HCT116 (cell line): ENCODE measurements at regions not wholly inside any gene's neighbourhood (a gene's known extent, or its start where the extent isn't known, plus 50 kb on each side); places are given as distances from the start of the nearest gene placed in this dataset.

Experiments used
- ATAC-seq: fragments of 200-7000 bp; cut with Tn5 transposase; 2 replicates; pipeline ENCODE4 v1.9.1; 2020; ENCODE audit warnings: mild to moderate bottlenecking, moderate library complexity
- BruUV-seq: library from RNA; stranded (reverse); fragments of 400-500 nt; replicated peaks from 2 replicates; lab custom pipeline; 2021; lab: Mats Ljungman, UMichigan
- CTCF ChIA-PET: fragments of 300-600 bp; sonication (Branson Sonifier 250); formaldehyde crosslinking; loops from one replicate; lab custom pipeline; 2021; ENCODE audit warnings: antibody characterized with exemption; lab: Charles Lee
- POLR2A ChIA-PET: fragments of 300-600, 350-600 bp; sonication (Branson Sonifier 250); formaldehyde crosslinking; loops from one replicate; lab custom pipeline; 2021; ENCODE audit warnings: antibody characterized with exemption; lab: Charles Lee
- RAD21 ChIA-PET, 2 experiments: fragments of 300-600 bp; sonication (Branson Sonifier 250); formaldehyde crosslinking; loops; one replicate each; lab custom pipeline; 2023; ENCODE audit warnings: low total read pairs in 2 of 2; ENCODE audit not compliant: uncharacterized antibody in 2 of 2, unreplicated experiment in 2 of 2, low non-redundant PET in 1 of 2; lab: Charles Lee
- DNase-seq: peaks from one replicate; pipeline ENCODE4 v3.0.0-alpha.2; 2010; ENCODE audit warnings: low read depth, low spot score
- H2AFZ ChIP-seq: fragments of 200-600 bp; shearing (Covaris generic), sonication (generic); 2 replicates; pipeline ENCODE4 v1.6.1; 2017; ENCODE audit warnings: low read depth, mixed run types, mixed read lengths, antibody characterized with exemption, low read length; ENCODE audit not compliant: poor library complexity, severe bottlenecking
- H3K27ac ChIP-seq: 2 replicates; pipeline ENCODE4 v1.5.1; 2012; ENCODE audit warnings: low read depth, low read length
- H3K27me3 ChIP-seq: fragments of 200-600 bp; sonication (generic); 2 replicates; pipeline ENCODE4 v1.6.1; 2016; ENCODE audit warnings: mixed run types, low read length, mixed read lengths; ENCODE audit not compliant: insufficient read depth
- H3K36me3 ChIP-seq, 2 experiments: fragments of 200-500 bp in 1 of 2; fragments of 200-600 bp in 1 of 2; sonication (Bioruptor generic) in 1 of 2; sonication (generic) in 1 of 2; 2 replicates each; pipeline versions ENCODE4 v1.5.1 to v1.6.1; 2014 to 2016; ENCODE audit warnings: low read length in 2 of 2, inconsistent platforms in 1 of 2, mixed read lengths in 1 of 2, mixed run types in 1 of 2; ENCODE audit not compliant: insufficient read depth in 2 of 2, control insufficient read depth in 1 of 2
- H3K4me1 ChIP-seq, 2 experiments: fragments of 200-600 bp in 1 of 2; sonication (generic) in 1 of 2; 2 replicates each; pipeline versions ENCODE4 v1.5.1 to v1.6.1; 2012 to 2017; ENCODE audit warnings: low read length in 2 of 2, inconsistent platforms in 1 of 2, mild to moderate bottlenecking in 1 of 2, mixed read lengths in 1 of 2, mixed run types in 1 of 2, moderate library complexity in 1 of 2; ENCODE audit not compliant: insufficient read depth in 2 of 2, control insufficient read depth in 1 of 2
- H3K4me2 ChIP-seq: fragments of 200-600 bp; sonication (generic); 2 replicates; pipeline ENCODE4 v1.6.1; 2017; ENCODE audit warnings: mixed run types, low read length, mixed read lengths
- H3K4me3 ChIP-seq, 2 experiments: fragments of 200-600 bp in 1 of 2; sonication (generic) in 1 of 2; replicated peaks in 1 of 2; 2 replicates each; pipeline ENCODE4 v1.5.1; 2011 to 2016; ENCODE audit warnings: low read length in 2 of 2, control low read depth in 1 of 2, low read depth in 1 of 2, mild to moderate bottlenecking in 1 of 2, mixed read lengths in 1 of 2, mixed run types in 1 of 2
- H3K79me2 ChIP-seq: fragments of 200-600 bp; sonication (generic); 2 replicates; pipeline ENCODE4 v1.6.1; 2017; ENCODE audit warnings: mild to moderate bottlenecking, mixed run types, low read length, moderate library complexity, mixed read lengths; ENCODE audit not compliant: insufficient read depth
- H3K9ac ChIP-seq: fragments of 200-600 bp; sonication (generic); 2 replicates; pipeline ENCODE4 v1.6.1; 2016; ENCODE audit warnings: low read length, mixed read lengths
- H3K9me2 ChIP-seq: fragments of 200-600 bp; sonication (generic), shearing (Covaris generic); 2 replicates; pipeline ENCODE4 v1.6.1; 2017; ENCODE audit warnings: mixed run types, mild to moderate bottlenecking, moderate library complexity; ENCODE audit not compliant: insufficient read depth
- H3K9me3 ChIP-seq, 2 experiments: fragments of 200-500 bp in 1 of 2; fragments of 200-600 bp in 1 of 2; sonication (Bioruptor generic) in 1 of 2; sonication (generic) in 1 of 2; 2 replicates each; pipeline ENCODE4 v1.6.1; 2014 to 2017; ENCODE audit warnings: low read length in 2 of 2, mixed read lengths in 2 of 2, inconsistent platforms in 1 of 2, low read depth in 1 of 2, mild to moderate bottlenecking in 1 of 2, mixed run types in 1 of 2, moderate library complexity in 1 of 2; ENCODE audit not compliant: control insufficient read depth in 1 of 2, insufficient read depth in 1 of 2
- H4K20me1 ChIP-seq: fragments of 200-600 bp; sonication (generic), shearing (Covaris generic); 2 replicates; pipeline ENCODE4 v1.6.1; 2017; ENCODE audit warnings: mixed run types, mild to moderate bottlenecking, moderate library complexity; ENCODE audit not compliant: insufficient read depth
- CEBPB ChIP-seq: IDR thresholded peaks from 2 replicates; pipeline ENCODE4 v1.6.1; 2012; ENCODE audit warnings: low read depth
- EGR1 ChIP-seq: IDR thresholded peaks from 2 replicates; pipeline ENCODE4 v1.6.1; 2012; ENCODE audit warnings: low read depth
- EZH2 ChIP-seq: fragments of 200-600 bp; sonication (generic); IDR thresholded peaks from 2 replicates; pipeline ENCODE4 v1.6.1; 2017; ENCODE audit warnings: antibody characterized with exemption, mixed run types
- EZH2phosphoT487 ChIP-seq: fragments of 200-600 bp; IDR thresholded peaks from 2 replicates; pipeline ENCODE4 v1.6.1; 2018; ENCODE audit warnings: antibody characterized with exemption, borderline replicate concordance
- FOSL1 ChIP-seq: IDR thresholded peaks from 2 replicates; pipeline ENCODE4 v1.6.1; 2012; ENCODE audit warnings: low read depth
- POLR2A ChIP-seq: IDR thresholded peaks from 2 replicates; pipeline ENCODE4 v1.7.0; 2011; ENCODE audit warnings: borderline replicate concordance; ENCODE audit not compliant: insufficient read depth, insufficient read length; ENCODE audit errors: extremely low read depth
- RAD21 ChIP-seq: IDR thresholded peaks from 2 replicates; pipeline ENCODE4 v1.6.1; 2012; ENCODE audit warnings: low read depth, mild to moderate bottlenecking
- SIN3A ChIP-seq: IDR thresholded peaks from 2 replicates; pipeline ENCODE4 v1.6.1; 2012; ENCODE audit warnings: low read depth
- SP1 ChIP-seq: IDR thresholded peaks from 2 replicates; pipeline ENCODE4 v1.6.1; 2012; ENCODE audit warnings: low read depth
- SRF ChIP-seq: IDR thresholded peaks from 2 replicates; pipeline ENCODE4 v1.6.1; 2012; ENCODE audit warnings: low read depth
- YY1 ChIP-seq: IDR thresholded peaks from 2 replicates; pipeline ENCODE4 v1.6.1; 2011; ENCODE audit warnings: low read length, low read depth, moderate library complexity, mild to moderate bottlenecking; ENCODE audit not compliant: insufficient replicate concordance; ENCODE audit errors: extremely low read depth
- ZFX ChIP-seq: fragments of 450-650 bp; IDR thresholded peaks from 2 replicates; pipeline ENCODE4 v1.6.1; 2017
- ZNF274 ChIP-seq: fragments of 200-500 bp; sonication (Bioruptor generic); IDR thresholded peaks from 2 replicates; pipeline ENCODE4 v1.6.1; 2014; ENCODE audit warnings: mild to moderate bottlenecking, low read depth, low read length, inconsistent platforms
- intact Hi-C: fragments of 100-400 bp; cut with micrococcal nuclease; formaldehyde crosslinking; loops from 2 replicates; pipeline ENCODE4 v1.10.0; 2022
- TF ChIP-seq, protein P1 (sequence below): IDR thresholded peaks from 2 replicates; pipeline ENCODE4 v1.6.1; 2012
- TF ChIP-seq, protein P2 (sequence below): IDR thresholded peaks from 2 replicates; pipeline ENCODE4 v1.6.1; 2012

GRCh38 chr5:30063503-30063902, 1130.0 kb upstream of the CDH6 start:
- DNase-seq (no peak), ATAC-seq (no peak)
- H3K4me1 ChIP-seq = no peaks in the 10 kb centered on the region
- H3K9me2 ChIP-seq = no peaks in the 10 kb centered on the region
- H4K20me1 ChIP-seq = no peaks in the 10 kb centered on the region
- no peaks in the 10 kb centered on the region for H3K79me2 ChIP-seq
- H3K27ac ChIP-seq = no peak overlapping the region
- H3K27me3 ChIP-seq = no peaks in the 10 kb centered on the region
- BruUV-seq = no TSS peak
- CTCF ChIA-PET = no interaction called here
- H3K36me3 ChIP-seq = no peaks in the 10 kb centered on the region
- H2AFZ ChIP-seq = no peak overlapping the region
- no peak overlapping the region for H3K4me2 ChIP-seq
- RAD21 ChIA-PET = no interaction called here
- TF ChIP-seq CEBPB = no peak
- no peak for TF ChIP-seq ZFX
- no peak for TF ChIP-seq ZNF274
- TF ChIP-seq EZH2 = no peak
- TF ChIP-seq FOSL1 = no peak
- no peak for TF ChIP-seq YY1
- TF ChIP-seq, protein P1, sequence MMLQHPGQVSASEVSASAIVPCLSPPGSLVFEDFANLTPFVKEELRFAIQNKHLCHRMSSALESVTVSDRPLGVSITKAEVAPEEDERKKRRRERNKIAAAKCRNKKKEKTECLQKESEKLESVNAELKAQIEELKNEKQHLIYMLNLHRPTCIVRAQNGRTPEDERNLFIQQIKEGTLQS = no peak
- no peak for TF ChIP-seq EZH2phosphoT487
- TF ChIP-seq RAD21 = no peak
- TF ChIP-seq SRF = no peak
- no peak for TF ChIP-seq SIN3A
- TF ChIP-seq POLR2A = no peak
- no peak for TF ChIP-seq SP1
- TF ChIP-seq, protein P2, sequence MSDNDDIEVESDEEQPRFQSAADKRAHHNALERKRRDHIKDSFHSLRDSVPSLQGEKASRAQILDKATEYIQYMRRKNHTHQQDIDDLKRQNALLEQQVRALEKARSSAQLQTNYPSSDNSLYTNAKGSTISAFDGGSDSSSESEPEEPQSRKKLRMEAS = no peak
- no peak for TF ChIP-seq EGR1
- POLR2A ChIA-PET = no interaction called here
- intact Hi-C loops = no loop called here
- H3K9ac ChIP-seq = no peak overlapping the region
- H3K4me3 ChIP-seq = no peak overlapping the region
- H3K9me3 ChIP-seq = peaks cover 4 to 28% of the 10 kb centered on the region in 2 experiments; a peak in 3 of 4 replicates
